ENCODE measurements at regions not wholly inside any gene's neighbourhood (a gene's known extent, or its start where the extent isn't known, plus 50 kb on each side); places are given as distances from the start of the nearest gene placed in this dataset.
"Not testable (repeated sequence)": the region's sequence is repeated elsewhere in the genome, so short reads cannot be mapped to it uniquely, and the experiment has no call there.

- not testable (repeated sequence) for TF ChIP-seq ARNT (IDR thresholded peaks at IDR 0.05); NFRKB (IDR thresholded peaks at IDR 0.05); CTBP1 (IDR thresholded peaks at IDR 0.05; ENCODE audit: borderline replicate concordance); SP1 (IDR thresholded peaks at IDR 0.05); FOXK2 (IDR thresholded peaks at IDR 0.05); TARDBP (IDR thresholded peaks at IDR 0.05); SUZ12 (IDR thresholded peaks at IDR 0.05); LEF1 (IDR thresholded peaks at IDR 0.05; ENCODE audit: borderline replicate concordance); BHLHE40 (IDR thresholded peaks at IDR 0.05; ENCODE audit: borderline replicate concordance); FOXM1 (IDR thresholded peaks at IDR 0.05; ENCODE audit: borderline replicate concordance); ZNF384 (IDR thresholded peaks at IDR 0.05); HDGF (IDR thresholded peaks at IDR 0.05; ENCODE audit: borderline replicate concordance); L3MBTL2 (conservative IDR thresholded peaks at IDR 0.05)
- TF ChIP-seq, protein P1, sequence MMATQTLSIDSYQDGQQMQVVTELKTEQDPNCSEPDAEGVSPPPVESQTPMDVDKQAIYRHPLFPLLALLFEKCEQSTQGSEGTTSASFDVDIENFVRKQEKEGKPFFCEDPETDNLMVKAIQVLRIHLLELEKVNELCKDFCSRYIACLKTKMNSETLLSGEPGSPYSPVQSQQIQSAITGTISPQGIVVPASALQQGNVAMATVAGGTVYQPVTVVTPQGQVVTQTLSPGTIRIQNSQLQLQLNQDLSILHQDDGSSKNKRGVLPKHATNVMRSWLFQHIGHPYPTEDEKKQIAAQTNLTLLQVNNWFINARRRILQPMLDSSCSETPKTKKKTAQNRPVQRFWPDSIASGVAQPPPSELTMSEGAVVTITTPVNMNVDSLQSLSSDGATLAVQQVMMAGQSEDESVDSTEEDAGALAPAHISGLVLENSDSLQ (IDR thresholded peaks at IDR 0.05): not testable (repeated sequence)
Measured at GRCh38 chr20:22851679-22852346, 183.3 kb upstream of the SSTR4 start.

Measured in HEK293T (cell line).